HL-60 (cell line): ENCODE measurements at regions not wholly inside any gene's neighbourhood (a gene's known extent, or its start where the extent isn't known, plus 50 kb on each side); places are given as distances from the start of the nearest gene placed in this dataset.

Experiments used
- DNase-seq, 2 experiments: peaks; one replicate each; pipeline ENCODE4 v3.0.0-alpha.2; 2010 to 2020; ENCODE audit warnings: low read depth in 1 of 2, low spot score in 1 of 2
- H3K27ac ChIP-seq: fragments of 250-450 bp; sonication (Bioruptor Pico); replicated peaks from 2 replicates; pipeline ENCODE4 v1.5.1; 2020; ENCODE audit warnings: mild to moderate bottlenecking, moderate library complexity
- H3K27me3 ChIP-seq: fragments of 250-450 bp; sonication (Bioruptor Pico); 2 replicates; pipeline ENCODE4 v1.5.1; 2021; ENCODE audit warnings: mild to moderate bottlenecking, moderate library complexity; ENCODE audit not compliant: insufficient read depth, poor library complexity, severe bottlenecking
- H3K4me3 ChIP-seq: replicated peaks from 2 replicates; pipeline ENCODE4 v1.5.1; 2011; ENCODE audit warnings: mild to moderate bottlenecking, control low read depth, low read length; ENCODE audit not compliant: insufficient read depth
- GABPA ChIP-seq: IDR thresholded peaks from 2 replicates; pipeline ENCODE4 v1.6.1; 2012; ENCODE audit warnings: low read depth
- POLR2AphosphoS5 ChIP-seq: IDR thresholded peaks from 2 replicates; pipeline ENCODE4 v1.6.1; 2012; ENCODE audit warnings: low read depth
- SPI1 ChIP-seq: IDR thresholded peaks from 2 replicates; pipeline ENCODE4 v1.6.1; 2012; ENCODE audit warnings: low read depth, mild to moderate bottlenecking, borderline replicate concordance
- TF ChIP-seq, protein P1 (sequence below): IDR thresholded peaks from one replicate; pipeline ENCODE4 v1.5.1; 2011; ENCODE audit warnings: low read length, control low read depth, inconsistent platforms; ENCODE audit not compliant: insufficient read depth
- TF ChIP-seq, protein P2 (sequence below): IDR thresholded peaks from 2 replicates; pipeline ENCODE4 v1.6.1; 2012; ENCODE audit warnings: low read depth; ENCODE audit not compliant: insufficient replicate concordance

DNA sequence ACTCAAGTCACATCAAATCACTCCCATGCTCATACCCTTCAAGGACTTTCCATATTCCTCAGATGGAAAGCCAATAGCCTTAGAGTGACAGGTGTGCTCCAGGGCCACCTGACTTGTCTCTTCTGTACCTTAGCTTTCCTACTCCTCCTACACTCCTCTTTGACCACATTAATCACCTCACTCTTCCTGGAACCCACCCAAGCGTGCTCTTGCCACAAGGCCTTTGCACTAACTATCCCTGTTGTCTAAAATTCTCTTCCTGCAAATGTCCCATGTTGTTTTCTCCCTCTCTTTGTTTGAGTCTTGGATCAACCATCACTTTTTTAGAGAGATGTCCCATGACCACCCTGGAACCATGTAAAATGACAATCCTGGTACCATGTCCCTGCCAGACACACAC is 244.1 kb downstream of the AASDHPPT start:
- Histone ChIP-seq H3K27me3 (no peaks in the 10 kb centered on the region), H3K4me3 (no peak overlapping the region), H3K27ac (no peak overlapping the region)
- no peak for DNase-seq
- no peak for TF ChIP-seq SPI1
- TF ChIP-seq GABPA = no peak
- TF ChIP-seq, protein P1, sequence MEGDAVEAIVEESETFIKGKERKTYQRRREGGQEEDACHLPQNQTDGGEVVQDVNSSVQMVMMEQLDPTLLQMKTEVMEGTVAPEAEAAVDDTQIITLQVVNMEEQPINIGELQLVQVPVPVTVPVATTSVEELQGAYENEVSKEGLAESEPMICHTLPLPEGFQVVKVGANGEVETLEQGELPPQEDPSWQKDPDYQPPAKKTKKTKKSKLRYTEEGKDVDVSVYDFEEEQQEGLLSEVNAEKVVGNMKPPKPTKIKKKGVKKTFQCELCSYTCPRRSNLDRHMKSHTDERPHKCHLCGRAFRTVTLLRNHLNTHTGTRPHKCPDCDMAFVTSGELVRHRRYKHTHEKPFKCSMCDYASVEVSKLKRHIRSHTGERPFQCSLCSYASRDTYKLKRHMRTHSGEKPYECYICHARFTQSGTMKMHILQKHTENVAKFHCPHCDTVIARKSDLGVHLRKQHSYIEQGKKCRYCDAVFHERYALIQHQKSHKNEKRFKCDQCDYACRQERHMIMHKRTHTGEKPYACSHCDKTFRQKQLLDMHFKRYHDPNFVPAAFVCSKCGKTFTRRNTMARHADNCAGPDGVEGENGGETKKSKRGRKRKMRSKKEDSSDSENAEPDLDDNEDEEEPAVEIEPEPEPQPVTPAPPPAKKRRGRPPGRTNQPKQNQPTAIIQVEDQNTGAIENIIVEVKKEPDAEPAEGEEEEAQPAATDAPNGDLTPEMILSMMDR = no peak
- TF ChIP-seq, protein P2, sequence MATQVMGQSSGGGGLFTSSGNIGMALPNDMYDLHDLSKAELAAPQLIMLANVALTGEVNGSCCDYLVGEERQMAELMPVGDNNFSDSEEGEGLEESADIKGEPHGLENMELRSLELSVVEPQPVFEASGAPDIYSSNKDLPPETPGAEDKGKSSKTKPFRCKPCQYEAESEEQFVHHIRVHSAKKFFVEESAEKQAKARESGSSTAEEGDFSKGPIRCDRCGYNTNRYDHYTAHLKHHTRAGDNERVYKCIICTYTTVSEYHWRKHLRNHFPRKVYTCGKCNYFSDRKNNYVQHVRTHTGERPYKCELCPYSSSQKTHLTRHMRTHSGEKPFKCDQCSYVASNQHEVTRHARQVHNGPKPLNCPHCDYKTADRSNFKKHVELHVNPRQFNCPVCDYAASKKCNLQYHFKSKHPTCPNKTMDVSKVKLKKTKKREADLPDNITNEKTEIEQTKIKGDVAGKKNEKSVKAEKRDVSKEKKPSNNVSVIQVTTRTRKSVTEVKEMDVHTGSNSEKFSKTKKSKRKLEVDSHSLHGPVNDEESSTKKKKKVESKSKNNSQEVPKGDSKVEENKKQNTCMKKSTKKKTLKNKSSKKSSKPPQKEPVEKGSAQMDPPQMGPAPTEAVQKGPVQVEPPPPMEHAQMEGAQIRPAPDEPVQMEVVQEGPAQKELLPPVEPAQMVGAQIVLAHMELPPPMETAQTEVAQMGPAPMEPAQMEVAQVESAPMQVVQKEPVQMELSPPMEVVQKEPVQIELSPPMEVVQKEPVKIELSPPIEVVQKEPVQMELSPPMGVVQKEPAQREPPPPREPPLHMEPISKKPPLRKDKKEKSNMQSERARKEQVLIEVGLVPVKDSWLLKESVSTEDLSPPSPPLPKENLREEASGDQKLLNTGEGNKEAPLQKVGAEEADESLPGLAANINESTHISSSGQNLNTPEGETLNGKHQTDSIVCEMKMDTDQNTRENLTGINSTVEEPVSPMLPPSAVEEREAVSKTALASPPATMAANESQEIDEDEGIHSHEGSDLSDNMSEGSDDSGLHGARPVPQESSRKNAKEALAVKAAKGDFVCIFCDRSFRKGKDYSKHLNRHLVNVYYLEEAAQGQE = no peak

DNA sequence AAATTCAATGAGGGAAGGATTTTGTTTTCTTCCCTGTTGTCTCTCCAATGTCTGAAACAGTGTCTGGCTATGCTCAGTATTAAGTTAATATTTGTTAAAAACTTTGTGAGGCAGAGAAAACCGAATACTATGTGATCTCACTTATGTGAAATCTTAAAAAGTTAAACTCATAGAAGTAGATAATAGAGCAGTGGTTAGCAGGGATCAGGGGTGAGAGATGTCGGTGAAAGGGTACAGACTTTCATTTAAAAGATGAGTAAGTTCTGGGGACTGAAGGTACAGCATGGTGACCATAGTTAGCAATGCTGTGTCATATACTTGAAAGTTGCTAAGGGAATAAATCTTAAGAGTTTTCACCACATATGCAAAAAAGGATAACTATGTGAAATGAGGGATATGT is 244.6 kb downstream of the AASDHPPT start:
- no peak overlapping the region for H3K27ac ChIP-seq
- H3K4me3 ChIP-seq = no peak overlapping the region
- no peak for DNase-seq
- H3K27me3 ChIP-seq = no peaks in the 10 kb centered on the region
- TF ChIP-seq, protein P1 = no peak
- no peak for TF ChIP-seq GABPA
- TF ChIP-seq SPI1 = no peak

DNA sequence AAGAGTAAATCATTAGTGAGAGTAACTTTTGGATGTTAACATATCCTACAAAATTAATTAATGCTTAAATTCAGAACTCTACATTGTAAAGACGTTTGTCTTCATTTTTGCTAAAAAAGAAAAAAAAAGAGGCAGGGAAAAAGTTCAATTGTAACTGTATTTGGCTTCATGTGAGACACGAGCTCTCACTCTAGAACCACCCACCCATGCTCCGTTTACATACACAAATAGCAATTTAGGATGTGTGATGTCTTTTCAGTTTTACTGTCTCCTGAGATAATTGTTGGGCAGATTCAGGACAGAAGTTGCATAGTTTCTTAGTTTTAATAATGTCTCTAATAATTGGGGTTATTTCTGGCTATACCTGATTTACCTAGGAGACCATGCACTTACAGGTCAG is 248.6 kb downstream of the AASDHPPT start:
- H3K27ac ChIP-seq = no peak overlapping the region
- H3K4me3 ChIP-seq = no peak overlapping the region
- TF ChIP-seq, protein P1 = no peak
- no peak for TF ChIP-seq SPI1
- TF ChIP-seq POLR2AphosphoS5 = no peak
- TF ChIP-seq GABPA = no peak
- TF ChIP-seq, protein P2 = no peak
- DNase-seq = no peak
- no peaks in the 10 kb centered on the region for H3K27me3 ChIP-seq

DNA sequence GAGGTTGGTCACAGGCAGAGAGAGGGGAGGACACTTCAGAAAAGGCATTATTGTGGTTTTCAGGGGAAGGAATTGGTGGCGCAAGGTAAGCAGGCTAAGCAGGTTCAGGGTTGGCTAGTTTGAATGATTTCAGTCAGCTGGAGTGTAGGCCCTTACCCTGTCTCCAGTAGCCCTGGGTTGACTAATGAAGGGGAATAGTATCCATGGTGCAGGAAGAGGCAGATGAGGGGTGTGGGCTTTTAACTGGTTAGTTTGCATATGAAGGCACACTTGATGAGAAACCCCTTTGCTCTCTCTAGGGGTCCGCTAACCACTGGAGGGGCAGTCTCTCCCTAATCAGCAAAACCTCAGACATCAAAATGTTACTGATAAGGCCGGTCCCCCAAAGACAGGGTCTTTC is 249.7 kb downstream of the AASDHPPT start:
- no peaks in the 10 kb centered on the region for H3K27me3 ChIP-seq
- TF ChIP-seq POLR2AphosphoS5 (no peak), SPI1 (no peak), GABPA (no peak)
- TF ChIP-seq, protein P1 = no peak
- TF ChIP-seq, protein P2 = no peak
- no peak overlapping the region for H3K4me3 ChIP-seq
- no peak for DNase-seq
- no peak overlapping the region for H3K27ac ChIP-seq
